ENCODE measurements at regions not wholly inside any gene's neighbourhood (a gene's known extent, or its start where the extent isn't known, plus 50 kb on each side); places are given as distances from the start of the nearest gene placed in this dataset.

GRCh38 chr2:226578879-226579278 is 220.7 kb downstream of the IRS1 start:
- in situ Hi-C loops (cut with HindIII; ENCODE audit: extremely low pct_ligation_motif_present, low pct_unique_long_range_greater_than_20kb), result no loop called here
- no peaks in the 10 kb centered on the region for H4K20me1 ChIP-seq (ENCODE audit: insufficient read depth, low read length)
- no peaks in the 10 kb centered on the region for H3K79me2 ChIP-seq (ENCODE audit: insufficient read depth, low read length)
- WGBS (ENCODE audit: low lambda C conversion rate), result 93% methylated on average over 1 of the region's 1 CpG
- H2AFZ ChIP-seq (ENCODE audit: low read length), result no peak overlapping the region
- DNase-seq (ENCODE audit: low spot score) (peak; percentile 51), FAIRE-seq (no peak), ATAC-seq (no peak)
- H3K4me2 ChIP-seq (ENCODE audit: low read depth, low read length), result no peak overlapping the region
- H3K9me3 ChIP-seq (ENCODE audit: low read length), result no peaks in the 10 kb centered on the region
- no TSS peak for BruUV-seq (replicated peaks)
- H3K27me3 ChIP-seq (ENCODE audit: control insufficient read depth in 1 of 2, insufficient read depth in 2 of 2, low read length in 2 of 2), result no peaks in the 10 kb centered on the region
- ChIA-PET POLR2A (no interaction called here), CTCF (ENCODE audit: low intra/inter-chr PET ratio, low total read pairs) (no interaction called here)
- no peak overlapping the region for H3K27ac ChIP-seq (ENCODE audit: extremely low read length, insufficient read depth, low read length)
- peaks cover 56% of the 10 kb centered on the region for H3K4me1 ChIP-seq (ENCODE audit: insufficient read depth, low read length)
- no peaks in the 10 kb centered on the region for H3K36me3 ChIP-seq (replicated peaks in 1 of 2; ENCODE audit: control insufficient read depth in 1 of 2, insufficient read depth in 2 of 2, low read length in 2 of 2)
- H3K4me3 ChIP-seq (replicated peaks in 1 of 3; ENCODE audit: insufficient read depth in 1 of 3, low read depth in 2 of 3, low read length in 3 of 3), result no peak overlapping the region
- intact Hi-C loops (cut with micrococcal nuclease; ENCODE audit: unreplicated experiment), result no loop called here
- H3K9ac ChIP-seq (ENCODE audit: insufficient read depth, low read depth, low read length), result no peak overlapping the region
- 0 out of 2 replicates have a peak, but pooled peaks have one; percentile 32 for TF ChIP-seq ARID3A (IDR thresholded peaks at IDR 0.05; ENCODE audit: low read depth, low read length)
- 0 out of 2 replicates have a peak, but pooled peaks have one; percentile 22 for TF ChIP-seq TFE3 (CRISPR knock-in tag; IDR thresholded peaks at IDR 0.05)
- no peak for TF ChIP-seq SOX6 (IDR thresholded peaks at IDR 0.05)
- peak; percentile 40; the same call in 1 of the 2 replicates for TF ChIP-seq SOX6 (CRISPR knock-in tag; IDR thresholded peaks at IDR 0.05)
- TF ChIP-seq MYC (CRISPR knock-in tag; IDR thresholded peaks at IDR 0.05; ENCODE audit: borderline replicate concordance), result no peak
- peak; percentile 25; the same call in 1 of the 2 replicates for TF ChIP-seq FOXO1 (CRISPR knock-in tag; IDR thresholded peaks at IDR 0.05)
- no peak for TF ChIP-seq NCOA1 (CRISPR knock-in tag; IDR thresholded peaks at IDR 0.05)
- peak; percentile 80 for TF ChIP-seq TEAD3 (CRISPR knock-in tag; optimal IDR thresholded peaks at IDR 0.05; ENCODE audit: borderline replicate concordance)
- TF ChIP-seq THRA (CRISPR knock-in tag; IDR thresholded peaks at IDR 0.05; ENCODE audit: borderline replicate concordance), result peak; percentile 50; the same call in 1 of the 2 replicates
- TF ChIP-seq ZNF577 (CRISPR knock-in tag; IDR thresholded peaks at IDR 0.05; ENCODE audit: borderline replicate concordance, low read depth), result no peak
- no peak for TF ChIP-seq SP5 (CRISPR knock-in tag; IDR thresholded peaks at IDR 0.05; ENCODE audit: borderline replicate concordance, low read depth)
- no peak for TF ChIP-seq HNF1A (IDR thresholded peaks at IDR 0.05; ENCODE audit: low read depth)
- TF ChIP-seq HNF1A (CRISPR knock-in tag; IDR thresholded peaks at IDR 0.05; ENCODE audit: borderline replicate concordance), result no peak
- TF ChIP-seq RXRB (CRISPR knock-in tag; IDR thresholded peaks at IDR 0.05; ENCODE audit: borderline replicate concordance), result peak; percentile 38; the same call in 1 of the 2 replicates
- TF ChIP-seq ZNF615 (CRISPR knock-in tag; IDR thresholded peaks at IDR 0.05; ENCODE audit: borderline replicate concordance), result no peak
- no peak for TF ChIP-seq SOX13 (IDR thresholded peaks at IDR 0.05)
- peak in 1 of 2 experiments; percentile 35; a peak in 1 of 4 replicates for TF ChIP-seq SOX13 (CRISPR knock-in tag; conservative IDR thresholded peaks at IDR 0.05 in 1 of 2, IDR thresholded peaks at IDR 0.05 in 1 of 2)
- peak in 1 of 2 experiments; percentile 54; a peak in 1 of 4 replicates for TF ChIP-seq KLF16 (CRISPR knock-in tag; IDR thresholded peaks at IDR 0.05)
